ENCODE measurements at regions not wholly inside any gene's neighbourhood (a gene's known extent, or its start where the extent isn't known, plus 50 kb on each side); places are given as distances from the start of the nearest gene placed in this dataset.

DNA sequence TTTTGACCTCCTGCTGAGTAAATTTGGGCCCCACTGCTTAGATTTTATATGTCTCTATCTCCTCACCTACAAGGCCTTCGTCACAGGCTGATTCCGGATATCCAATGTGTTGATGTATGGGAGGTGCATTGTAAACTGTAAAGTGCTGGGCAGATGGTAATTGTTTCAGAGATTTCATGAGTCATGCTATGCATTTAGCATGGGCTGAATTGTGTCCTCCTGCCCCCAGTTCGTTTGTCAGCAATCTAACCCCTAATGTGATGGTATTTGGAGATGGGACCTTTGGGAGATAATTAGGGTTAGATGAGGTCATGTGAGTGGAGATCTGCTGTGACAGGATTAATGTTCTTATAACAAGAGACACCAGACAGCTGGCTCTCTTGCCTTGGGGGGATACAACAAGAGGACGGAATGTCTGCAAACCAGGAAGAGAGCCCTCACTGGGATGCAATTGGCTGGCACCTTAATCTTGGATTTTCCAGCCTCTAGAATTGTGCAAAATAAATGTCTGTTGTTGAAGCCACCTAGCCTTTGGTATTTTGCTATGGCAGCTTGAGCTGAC, 101.8 kb upstream of the NLRP1 start:
- no peak for FAIRE-seq

DNA sequence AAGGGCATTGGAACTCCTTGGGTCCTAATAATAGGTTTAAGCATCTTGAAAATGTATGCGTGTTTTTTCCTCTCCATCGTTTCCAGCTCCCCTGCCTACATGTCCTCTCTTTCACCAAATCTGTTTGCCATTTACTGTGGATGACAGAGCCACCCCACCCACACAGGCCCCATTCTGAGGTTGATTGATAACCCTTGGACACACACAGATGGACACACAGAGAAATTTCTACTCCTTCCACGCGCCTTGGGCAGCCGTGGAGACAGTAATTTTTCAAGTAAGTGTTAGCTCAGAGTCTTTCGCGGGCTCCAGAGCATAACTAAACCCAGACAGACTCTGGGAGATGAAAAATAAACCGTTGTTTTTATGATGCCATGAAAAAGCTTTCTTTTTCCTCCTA, 103.3 kb upstream of the NLRP1 start:
- DNase-seq (ENCODE audit: insufficient read length, low spot score): no peak
- FAIRE-seq: no peak
- no peak for TF ChIP-seq POU2F2 (IDR thresholded peaks at IDR 0.05; ENCODE audit: low read depth, low read length)
- no peak for TF ChIP-seq TAF1 (IDR thresholded peaks at IDR 0.05; ENCODE audit: low read depth, low read length)
- TF ChIP-seq PAX5 (IDR thresholded peaks at IDR 0.05; ENCODE audit: insufficient read depth, low read length, severe bottlenecking): no peak
- TF ChIP-seq POLR2A (IDR thresholded peaks at IDR 0.05; ENCODE audit: low read depth, low read length): no peak
- no peak for TF ChIP-seq POLR2AphosphoS5 (IDR thresholded peaks at IDR 0.05; ENCODE audit: low read depth, low read length)
- no peak for TF ChIP-seq SPI1 (IDR thresholded peaks at IDR 0.05; ENCODE audit: low read depth, low read length)

More for the DNA sequence above, 101.8 kb upstream of the NLRP1 start:
- no peak for DNase-seq (ENCODE audit: insufficient read length, low spot score)
- TF ChIP-seq PAX5 (IDR thresholded peaks at IDR 0.05; ENCODE audit: insufficient read depth, low read length, severe bottlenecking) (no peak), SPI1 (IDR thresholded peaks at IDR 0.05; ENCODE audit: low read depth, low read length) (no peak), TAF1 (IDR thresholded peaks at IDR 0.05; ENCODE audit: low read depth, low read length) (no peak), POU2F2 (IDR thresholded peaks at IDR 0.05; ENCODE audit: low read depth, low read length) (no peak), POLR2A (IDR thresholded peaks at IDR 0.05; ENCODE audit: low read depth, low read length) (no peak), POLR2AphosphoS5 (IDR thresholded peaks at IDR 0.05; ENCODE audit: low read depth, low read length) (no peak)

DNA sequence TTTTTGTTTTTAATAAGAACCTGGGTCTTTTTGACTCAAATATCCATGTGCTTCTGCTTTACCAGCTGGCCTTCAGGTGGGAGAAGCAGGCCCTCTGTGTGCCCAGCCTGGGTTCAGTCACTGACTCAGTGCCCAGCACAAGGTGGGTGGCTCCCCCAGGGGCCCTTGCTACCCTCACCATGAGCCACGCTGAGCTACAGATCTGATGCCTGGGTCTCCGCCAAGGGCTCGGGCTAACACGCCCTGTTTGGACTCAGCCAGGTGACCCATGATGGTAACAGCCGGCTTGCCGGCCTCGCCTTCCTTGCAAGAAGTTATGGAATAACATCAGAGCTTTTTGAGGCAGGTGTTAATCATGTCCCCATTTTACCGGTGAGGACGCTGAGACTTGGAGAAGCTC, 109.5 kb upstream of the NLRP1 start:
- FAIRE-seq (no peak), DNase-seq (ENCODE audit: insufficient read length, low spot score) (no peak)
- TF ChIP-seq POLR2A (IDR thresholded peaks at IDR 0.05; ENCODE audit: low read depth, low read length) (no peak), PAX5 (IDR thresholded peaks at IDR 0.05; ENCODE audit: insufficient read depth, low read length, severe bottlenecking) (no peak), TAF1 (IDR thresholded peaks at IDR 0.05; ENCODE audit: low read depth, low read length) (no peak), POLR2AphosphoS5 (IDR thresholded peaks at IDR 0.05; ENCODE audit: low read depth, low read length) (no peak), POU2F2 (IDR thresholded peaks at IDR 0.05; ENCODE audit: low read depth, low read length) (no peak), SPI1 (IDR thresholded peaks at IDR 0.05; ENCODE audit: low read depth, low read length) (no peak)

DNA sequence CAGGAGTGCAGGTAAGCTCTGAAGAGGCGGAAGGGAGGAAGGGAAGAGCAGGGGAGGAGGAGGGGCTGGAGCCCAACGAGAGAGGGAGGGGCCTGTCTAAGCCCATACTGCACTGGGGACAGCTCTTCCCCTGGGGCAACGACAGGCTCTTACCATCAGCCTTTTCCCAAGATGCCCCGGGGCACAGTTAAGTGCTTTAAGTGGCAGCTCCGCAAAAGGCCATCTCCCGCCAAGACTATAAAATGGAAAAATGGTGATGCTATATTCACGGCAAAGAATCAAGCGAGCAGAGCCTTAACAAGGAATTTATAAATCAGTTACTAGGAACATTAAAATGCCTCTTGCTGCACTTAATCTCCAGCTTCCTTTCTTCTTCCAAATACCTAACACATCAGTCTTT, 110.2 kb upstream of the NLRP1 start:
- no peak for FAIRE-seq
- no peak for TF ChIP-seq TAF1 (IDR thresholded peaks at IDR 0.05; ENCODE audit: low read depth, low read length)
- TF ChIP-seq PAX5 (IDR thresholded peaks at IDR 0.05; ENCODE audit: insufficient read depth, low read length, severe bottlenecking): no peak
- no peak for TF ChIP-seq POLR2AphosphoS5 (IDR thresholded peaks at IDR 0.05; ENCODE audit: low read depth, low read length)
- no peak for TF ChIP-seq POLR2A (IDR thresholded peaks at IDR 0.05; ENCODE audit: low read depth, low read length)
- TF ChIP-seq SPI1 (IDR thresholded peaks at IDR 0.05; ENCODE audit: low read depth, low read length): no peak
- no peak for TF ChIP-seq POU2F2 (IDR thresholded peaks at IDR 0.05; ENCODE audit: low read depth, low read length)
- DNase-seq (ENCODE audit: insufficient read length, low spot score): no peak

- TF ChIP-seq POLR2A (IDR thresholded peaks at IDR 0.05; ENCODE audit: low read depth, low read length): no peak
- no peak for TF ChIP-seq SPI1 (IDR thresholded peaks at IDR 0.05; ENCODE audit: low read depth, low read length)
- no peak for TF ChIP-seq POLR2AphosphoS5 (IDR thresholded peaks at IDR 0.05; ENCODE audit: low read depth, low read length)
- no peak for TF ChIP-seq TAF1 (IDR thresholded peaks at IDR 0.05; ENCODE audit: low read depth, low read length)
- TF ChIP-seq POU2F2 (IDR thresholded peaks at IDR 0.05; ENCODE audit: low read depth, low read length): no peak
- TF ChIP-seq PAX5 (IDR thresholded peaks at IDR 0.05; ENCODE audit: insufficient read depth, low read length, severe bottlenecking): no peak
- DNase-seq (ENCODE audit: insufficient read length, low spot score) (no peak), FAIRE-seq (no peak)
These were observed 111.2 kb upstream of the NLRP1 start for GRCh38 chr17:5695480-5695879.

DNA sequence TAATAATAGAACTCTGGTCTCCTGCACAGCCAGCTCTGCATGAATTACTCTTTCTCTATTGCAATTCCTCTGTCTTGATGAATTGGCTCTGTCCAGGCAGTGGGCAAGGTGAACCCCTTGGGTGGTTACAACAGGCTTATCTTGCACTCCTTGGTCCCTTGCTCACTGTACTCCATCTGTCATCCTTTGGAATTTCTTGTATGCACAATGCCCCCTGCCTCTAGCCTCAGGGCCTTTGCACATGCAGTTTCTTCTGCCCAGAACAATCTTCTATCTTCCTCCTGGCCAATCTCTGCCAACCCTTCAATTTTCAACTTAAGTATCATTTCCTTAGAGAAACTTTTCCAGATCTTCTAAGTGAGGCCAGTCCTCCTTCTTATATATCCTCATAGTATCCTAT, 114.7 kb upstream of the NLRP1 start:
- FAIRE-seq: no peak
- DNase-seq (ENCODE audit: insufficient read length, low spot score): no peak

DNA sequence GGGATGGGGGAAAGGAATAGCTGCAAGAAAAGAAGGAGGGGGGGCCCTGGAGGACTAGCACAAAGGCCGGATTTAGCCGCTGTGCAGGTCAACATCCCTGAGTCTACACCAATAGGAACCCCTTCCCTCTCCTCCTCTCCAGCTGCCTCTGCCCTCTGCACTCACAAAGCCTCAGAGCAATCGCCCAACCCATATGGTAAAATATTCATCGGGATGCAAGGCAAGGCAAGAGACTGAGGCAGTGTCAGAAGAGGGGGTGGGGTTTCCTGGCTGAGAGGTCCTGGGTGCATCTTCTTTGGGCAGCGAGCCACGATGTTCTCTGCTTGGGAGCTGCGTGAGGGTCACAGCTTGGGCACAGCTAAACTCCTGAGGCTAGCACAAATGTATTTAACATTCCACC, 115.5 kb upstream of the NLRP1 start:
- no peak for FAIRE-seq
- TF ChIP-seq SPI1 (IDR thresholded peaks at IDR 0.05; ENCODE audit: low read depth, low read length): no peak
- no peak for TF ChIP-seq POLR2A (IDR thresholded peaks at IDR 0.05; ENCODE audit: low read depth, low read length)
- no peak for TF ChIP-seq POU2F2 (IDR thresholded peaks at IDR 0.05; ENCODE audit: low read depth, low read length)
- no peak for TF ChIP-seq POLR2AphosphoS5 (IDR thresholded peaks at IDR 0.05; ENCODE audit: low read depth, low read length)
- TF ChIP-seq PAX5 (IDR thresholded peaks at IDR 0.05; ENCODE audit: insufficient read depth, low read length, severe bottlenecking): no peak
- no peak for TF ChIP-seq TAF1 (IDR thresholded peaks at IDR 0.05; ENCODE audit: low read depth, low read length)
- DNase-seq (ENCODE audit: insufficient read length, low spot score): no peak

More for the DNA sequence above, 114.7 kb upstream of the NLRP1 start:
- no peak for TF ChIP-seq POU2F2 (IDR thresholded peaks at IDR 0.05; ENCODE audit: low read depth, low read length)
- no peak for TF ChIP-seq PAX5 (IDR thresholded peaks at IDR 0.05; ENCODE audit: insufficient read depth, low read length, severe bottlenecking)

DNA sequence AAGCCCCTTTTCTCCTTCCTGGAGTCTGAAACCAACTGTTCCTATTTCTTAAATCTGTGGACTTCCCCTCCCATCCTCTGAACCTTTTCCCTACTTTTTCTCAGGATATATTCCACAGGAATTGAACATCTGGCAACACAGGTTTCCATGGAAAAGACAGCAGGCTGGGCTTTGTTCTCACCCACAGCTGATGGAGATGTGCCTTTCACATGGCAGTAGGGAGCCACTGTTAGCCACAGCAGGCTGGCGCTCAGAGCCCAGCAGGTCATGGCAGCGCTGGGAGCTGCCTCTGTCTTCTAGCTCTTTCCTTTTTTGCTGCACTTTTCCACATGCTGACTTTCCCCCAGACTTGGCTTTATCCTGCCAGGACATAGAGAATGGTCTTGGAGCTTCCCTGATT, 116.4 kb upstream of the NLRP1 start:
- TF ChIP-seq TAF1 (IDR thresholded peaks at IDR 0.05; ENCODE audit: low read depth, low read length): no peak
- no peak for TF ChIP-seq POLR2AphosphoS5 (IDR thresholded peaks at IDR 0.05; ENCODE audit: low read depth, low read length)
- no peak for TF ChIP-seq PAX5 (IDR thresholded peaks at IDR 0.05; ENCODE audit: insufficient read depth, low read length, severe bottlenecking)
- no peak for TF ChIP-seq POU2F2 (IDR thresholded peaks at IDR 0.05; ENCODE audit: low read depth, low read length)
- no peak for TF ChIP-seq SPI1 (IDR thresholded peaks at IDR 0.05; ENCODE audit: low read depth, low read length)
- no peak for TF ChIP-seq POLR2A (IDR thresholded peaks at IDR 0.05; ENCODE audit: low read depth, low read length)
- FAIRE-seq (no peak), DNase-seq (ENCODE audit: insufficient read length, low spot score) (no peak)

- TF ChIP-seq TAF1 (IDR thresholded peaks at IDR 0.05; ENCODE audit: low read depth, low read length) (no peak), PAX5 (IDR thresholded peaks at IDR 0.05; ENCODE audit: insufficient read depth, low read length, severe bottlenecking) (no peak), SPI1 (IDR thresholded peaks at IDR 0.05; ENCODE audit: low read depth, low read length) (no peak), POLR2A (IDR thresholded peaks at IDR 0.05; ENCODE audit: low read depth, low read length) (no peak), POLR2AphosphoS5 (IDR thresholded peaks at IDR 0.05; ENCODE audit: low read depth, low read length) (no peak), POU2F2 (IDR thresholded peaks at IDR 0.05; ENCODE audit: low read depth, low read length) (no peak)
- DNase-seq (ENCODE audit: insufficient read length, low spot score) (no peak), FAIRE-seq (no peak)
These were observed 117.1 kb upstream of the NLRP1 start for GRCh38 chr17:5701381-5701780.

DNA sequence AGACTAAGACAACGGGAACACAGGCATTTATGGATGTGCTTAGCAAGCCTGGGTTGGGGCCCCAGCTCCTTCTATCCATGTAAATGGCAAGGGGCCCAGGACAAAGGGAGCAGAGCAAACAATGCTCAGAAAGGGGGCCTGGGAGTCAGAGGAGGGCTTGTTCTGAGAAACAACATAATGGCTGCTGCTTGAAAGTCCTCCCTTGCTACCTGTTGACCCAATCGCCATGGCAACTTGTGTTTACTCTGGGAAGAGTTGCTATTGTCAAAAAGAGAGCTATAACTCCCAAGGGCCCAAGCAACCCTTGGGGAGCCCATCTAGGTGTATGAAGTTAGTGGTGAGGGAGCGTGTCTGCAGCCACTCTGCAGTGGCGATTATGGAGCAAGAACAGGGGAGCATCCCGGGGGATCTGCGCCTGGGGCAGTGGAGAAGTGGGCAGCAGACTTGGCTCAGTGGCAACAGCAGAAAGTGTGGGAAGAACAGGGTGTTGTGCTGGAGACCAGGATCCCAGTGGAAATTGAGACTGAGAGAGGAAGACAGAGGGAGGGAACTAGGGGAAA, 118.7 kb upstream of the NLRP1 start:
- FAIRE-seq (no peak), DNase-seq (ENCODE audit: insufficient read length, low spot score) (no peak)

More for the DNA sequence above, 118.7 kb upstream of the NLRP1 start:
- TF ChIP-seq POU2F2 (IDR thresholded peaks at IDR 0.05; ENCODE audit: low read depth, low read length) (no peak), POLR2A (IDR thresholded peaks at IDR 0.05; ENCODE audit: low read depth, low read length) (no peak), TAF1 (IDR thresholded peaks at IDR 0.05; ENCODE audit: low read depth, low read length) (no peak), POLR2AphosphoS5 (IDR thresholded peaks at IDR 0.05; ENCODE audit: low read depth, low read length) (no peak), PAX5 (IDR thresholded peaks at IDR 0.05; ENCODE audit: insufficient read depth, low read length, severe bottlenecking) (no peak), SPI1 (IDR thresholded peaks at IDR 0.05; ENCODE audit: low read depth, low read length) (no peak)
